HG03108 (cell line): ENCODE measurements at regions not wholly inside any gene's neighbourhood (a gene's known extent, or its start where the extent isn't known, plus 50 kb on each side); places are given as distances from the start of the nearest gene placed in this dataset.

Experiments used
- ATAC-seq: cut with Tn5 transposase; IDR thresholded peaks from one replicate; pipeline ENCODE4 v1.9.1; 2021; ENCODE audit warnings: moderate library complexity; ENCODE audit not compliant: unreplicated experiment

DNA sequence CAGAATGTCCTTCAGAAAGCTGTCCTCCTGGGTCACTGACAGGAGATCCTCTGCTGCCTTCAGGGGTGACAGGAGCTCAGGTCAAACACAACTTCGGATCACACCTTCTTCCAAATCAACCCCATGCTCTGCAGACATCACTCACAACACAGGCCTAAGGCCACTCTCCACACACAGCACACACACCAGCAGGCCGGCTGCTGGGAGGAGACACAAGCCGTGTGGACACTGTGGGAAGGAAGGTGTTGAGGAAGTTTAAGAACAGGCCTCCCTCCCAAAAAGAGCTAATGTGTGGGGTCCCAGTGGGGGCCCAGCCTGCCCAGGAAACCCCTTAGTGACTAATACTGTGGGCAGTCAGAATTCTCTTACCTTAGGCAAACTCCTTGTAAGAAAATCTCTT, 290.3 kb upstream of the ID2 start:
- ATAC-seq: no peak

DNA sequence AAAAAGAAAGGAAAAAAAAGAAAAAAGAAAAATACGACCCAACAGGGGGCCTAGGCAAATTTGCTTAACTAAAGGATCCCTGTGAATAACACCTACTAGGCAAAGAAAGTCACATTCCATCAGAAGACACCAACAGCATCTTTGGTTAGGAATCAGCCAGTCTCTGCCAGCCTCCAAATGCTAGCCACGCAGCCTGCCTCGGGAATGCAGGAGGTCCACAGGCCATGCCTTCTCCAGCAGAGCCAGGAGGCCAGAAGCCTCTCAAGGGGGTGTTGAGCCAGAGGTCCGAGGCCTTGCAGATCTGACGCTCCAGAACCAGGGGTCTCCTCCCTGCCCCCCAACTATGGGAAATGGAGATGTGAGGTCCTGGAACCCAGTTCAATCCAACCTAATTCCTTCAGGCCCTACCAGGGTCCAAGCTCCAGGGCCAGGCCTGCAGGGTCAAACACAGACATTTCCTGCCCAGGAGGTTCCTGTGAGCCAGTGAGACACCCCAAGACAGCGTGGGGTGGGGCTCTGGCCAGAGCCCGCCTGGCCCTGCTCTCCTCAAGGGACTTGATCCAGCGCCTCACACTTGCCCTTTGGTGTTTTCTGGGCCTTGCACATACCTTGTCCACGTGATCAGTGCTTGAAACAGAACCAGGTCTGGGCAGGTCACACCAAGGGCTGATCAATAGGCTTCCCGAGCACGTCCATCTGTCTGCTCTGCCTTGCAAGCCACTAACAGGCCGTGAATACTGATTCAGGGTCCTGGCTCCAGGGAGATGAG, 289.6 kb upstream of the ID2 start:
- no peak for ATAC-seq

DNA sequence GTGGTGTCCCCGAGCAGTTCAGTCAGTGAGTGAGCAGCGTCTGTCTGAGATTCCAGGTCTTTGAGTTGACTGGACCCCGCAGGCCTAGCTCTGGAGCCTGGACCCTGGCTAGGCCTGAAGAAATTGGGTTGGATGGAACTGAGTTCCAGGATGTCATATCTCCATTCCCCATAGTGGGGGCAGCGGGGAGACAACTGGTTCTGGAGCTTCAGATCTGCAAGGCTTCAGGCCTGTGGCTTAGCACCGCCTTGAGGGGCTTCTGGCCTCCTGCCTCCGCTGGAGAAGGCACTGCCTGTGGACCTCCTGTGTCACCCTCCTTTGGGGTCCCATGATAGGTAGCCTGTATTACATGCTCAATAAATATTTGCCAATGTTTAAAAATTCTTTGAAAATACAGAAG, 288.4 kb upstream of the ID2 start:
- no peak for ATAC-seq

DNA sequence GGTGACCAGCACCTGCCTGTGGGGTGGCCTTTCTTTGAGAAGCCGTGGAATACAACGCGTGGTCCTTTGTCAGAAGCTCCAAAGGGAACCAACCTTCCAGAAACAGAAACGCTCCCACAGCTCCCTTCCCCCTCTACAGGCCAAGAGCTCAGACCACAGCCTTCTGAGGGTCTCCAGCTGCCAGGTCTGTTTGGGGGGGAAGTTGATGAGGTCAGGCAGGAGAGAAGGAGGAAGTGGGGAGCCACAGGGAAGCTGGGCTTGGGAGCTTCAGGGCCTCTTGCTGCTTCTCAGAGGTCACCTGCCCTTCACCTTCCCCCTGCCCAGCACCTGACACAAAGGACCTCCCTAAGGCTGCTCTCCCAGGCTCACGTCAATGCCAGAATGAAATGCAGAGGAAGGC, 287.7 kb upstream of the ID2 start:
- no peak for ATAC-seq

DNA sequence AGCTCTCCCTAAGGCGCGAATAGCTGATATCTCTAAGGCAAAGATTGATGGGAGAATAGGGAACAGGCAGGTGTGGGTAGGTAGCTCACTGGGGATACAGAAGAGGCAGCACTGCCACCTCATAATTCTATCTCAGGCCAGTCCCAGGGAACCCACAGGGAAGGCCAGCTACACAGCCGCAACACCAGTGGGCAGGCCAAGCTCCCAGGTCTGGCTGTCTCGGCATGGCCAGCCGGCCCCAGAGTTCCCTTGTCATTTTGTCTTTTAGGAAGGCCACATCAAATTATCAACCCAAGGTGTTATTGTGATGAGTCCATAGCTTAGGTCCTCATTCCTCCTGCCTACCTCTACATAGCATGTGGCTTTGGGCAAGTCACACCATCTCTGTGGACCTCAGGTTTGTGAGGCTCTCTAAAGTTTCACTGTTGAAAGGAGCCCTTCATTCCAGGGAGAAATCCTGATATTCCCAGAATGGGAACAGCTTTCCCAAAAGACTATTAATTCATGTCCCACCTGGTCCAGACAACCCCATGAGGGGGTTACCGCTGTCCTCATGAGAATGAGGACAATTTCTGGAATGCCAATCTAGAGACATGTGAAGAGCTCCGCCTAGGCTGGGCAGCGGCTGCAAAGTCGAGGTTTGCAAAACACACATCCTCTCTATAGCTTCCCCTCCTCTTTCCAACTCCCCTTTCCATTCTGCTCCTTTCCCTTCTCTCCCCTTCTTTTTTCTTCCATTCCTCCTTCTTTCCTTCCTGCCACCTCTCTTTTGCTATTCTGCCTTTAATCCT, 287.1 kb upstream of the ID2 start:
- ATAC-seq: no peak

DNA sequence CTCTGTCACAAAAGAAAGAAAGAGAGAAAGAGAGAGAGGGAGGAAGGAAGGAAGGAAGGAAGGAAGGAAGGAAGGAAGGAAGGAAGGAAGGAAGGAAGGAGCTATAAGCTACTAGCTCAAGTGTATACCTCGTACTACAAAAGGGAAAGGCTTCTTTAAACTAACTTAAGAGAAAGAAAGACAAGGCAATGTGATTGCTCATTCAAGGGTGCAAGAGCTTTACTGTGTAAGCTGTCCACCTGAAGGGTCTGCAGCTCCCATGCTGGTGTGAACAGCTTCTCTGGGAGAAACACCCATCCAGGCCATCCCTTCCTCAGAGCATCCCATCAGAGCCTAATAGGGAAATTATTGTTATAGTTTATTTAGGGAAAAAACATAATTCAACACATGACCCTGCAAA, 286.1 kb upstream of the ID2 start:
- ATAC-seq: no peak

DNA sequence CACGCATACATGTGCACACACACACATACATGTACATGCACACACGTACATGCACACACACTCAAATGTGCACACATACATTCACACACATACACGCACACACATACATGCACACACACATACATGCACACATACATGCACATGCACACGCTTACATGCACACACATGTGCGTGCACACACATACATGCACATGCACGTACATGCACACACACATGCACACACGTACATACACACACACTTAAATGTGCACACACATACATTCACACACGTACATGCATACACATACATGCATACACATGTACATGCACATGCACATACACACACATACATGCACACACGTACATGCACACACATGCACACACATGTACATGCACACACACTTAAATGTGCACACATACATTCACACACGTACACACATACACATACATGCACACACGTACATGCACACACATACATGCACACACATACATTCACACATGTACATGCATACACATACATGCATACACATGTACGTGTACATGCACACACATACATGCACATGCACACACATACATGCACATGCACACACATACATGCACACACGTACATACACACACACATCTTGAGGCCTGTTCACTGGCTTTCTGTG, 283.7 kb upstream of the ID2 start:
- ATAC-seq: no peak

DNA sequence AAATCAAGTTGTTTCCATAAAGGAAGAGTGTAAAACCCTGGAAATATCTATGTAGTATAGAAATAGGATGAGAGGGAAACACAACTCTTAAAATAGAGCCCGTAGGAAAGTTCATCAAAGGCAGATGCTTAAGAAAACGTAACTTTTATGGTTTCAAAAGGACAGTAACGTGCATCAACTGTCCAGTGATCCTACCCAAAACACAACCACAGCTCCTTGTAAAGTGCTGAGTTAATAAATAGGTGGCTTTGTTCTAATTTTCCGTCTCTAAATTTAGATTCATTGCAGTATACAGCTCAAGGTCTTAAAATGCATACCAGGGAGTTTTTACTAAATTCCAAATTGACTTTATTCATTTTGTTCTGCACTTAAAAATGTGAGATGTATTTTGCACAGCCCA, 282.1 kb upstream of the ID2 start:
- ATAC-seq: no peak

DNA sequence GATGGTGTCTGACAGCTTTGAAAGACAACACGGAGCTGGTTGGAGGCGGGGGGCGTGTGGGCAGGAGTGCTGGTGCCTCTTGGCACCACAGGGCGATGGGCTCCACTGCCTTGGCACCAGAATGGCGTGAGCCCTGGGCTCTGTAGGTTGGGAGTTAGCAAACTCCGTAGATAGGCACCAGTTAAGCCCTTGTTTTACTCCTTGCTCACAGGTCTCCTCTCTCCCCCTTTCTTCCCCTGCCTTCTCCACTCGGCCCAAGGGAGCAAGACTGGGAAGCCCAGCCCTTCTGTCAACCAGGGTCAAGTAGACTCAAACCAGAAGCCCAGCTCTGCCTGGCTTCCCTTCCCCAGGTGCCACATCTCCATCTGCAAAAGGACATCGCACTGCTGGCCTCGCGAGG, 281.7 kb upstream of the ID2 start:
- ATAC-seq: no peak

DNA sequence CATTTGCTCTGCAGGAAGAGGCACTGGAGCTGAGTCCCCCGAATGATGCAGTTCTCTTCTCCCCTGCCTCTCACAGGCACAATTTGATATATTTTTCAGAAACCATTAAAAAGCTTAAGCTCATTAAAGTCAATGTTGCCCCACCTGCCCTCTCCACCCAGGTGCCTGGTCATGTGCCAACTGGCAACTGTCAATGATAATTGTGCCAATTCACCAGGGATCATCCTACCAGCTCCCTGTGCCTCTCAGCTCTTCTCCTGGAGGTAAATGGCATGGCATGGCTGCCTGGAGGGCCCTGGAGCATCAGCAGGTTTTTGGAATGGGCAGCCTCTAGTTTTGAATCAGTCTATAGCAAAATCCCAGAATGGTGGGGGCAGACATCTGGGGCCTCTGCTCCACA, 279.6 kb upstream of the ID2 start:
- ATAC-seq: no peak

DNA sequence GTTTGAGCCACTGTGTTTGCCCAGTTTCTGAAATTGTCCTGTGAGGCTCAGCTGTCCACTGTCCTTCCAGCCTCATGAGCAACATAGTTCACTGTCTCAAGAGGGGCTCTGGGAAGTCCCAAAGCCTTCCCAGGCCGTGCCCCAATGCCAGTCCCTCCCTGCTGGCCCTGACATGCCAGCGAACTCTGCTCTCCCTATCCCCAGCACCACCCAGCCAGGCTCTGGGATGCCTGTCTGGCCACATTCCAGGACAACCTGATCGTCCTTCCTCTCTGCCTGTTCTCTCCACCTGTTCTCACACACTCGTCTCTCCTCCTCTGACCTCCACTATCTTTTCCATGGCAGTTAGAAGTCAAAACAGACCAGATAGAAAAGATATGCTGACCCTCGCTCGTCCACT, 278.0 kb upstream of the ID2 start:
- ATAC-seq: no peak

DNA sequence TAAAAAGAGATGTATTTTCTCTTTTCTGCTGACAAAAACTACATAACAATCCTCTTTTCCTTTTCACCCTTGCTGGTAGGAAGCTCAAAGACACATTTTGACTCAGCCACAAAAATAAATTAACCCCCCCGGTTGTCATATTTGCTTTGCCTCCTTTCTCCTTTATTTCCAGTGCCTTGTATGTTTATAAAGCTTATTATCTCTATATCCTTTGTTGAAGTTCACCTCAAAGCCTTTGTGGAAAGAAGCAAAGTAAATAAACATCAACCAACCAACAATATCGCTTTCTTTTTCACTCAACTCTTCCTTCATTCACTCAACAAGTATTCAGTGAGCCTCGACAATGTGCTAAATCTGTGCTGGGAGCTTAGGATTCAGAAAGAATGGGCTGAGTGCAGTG, 276.5 kb upstream of the ID2 start:
- no peak for ATAC-seq

DNA sequence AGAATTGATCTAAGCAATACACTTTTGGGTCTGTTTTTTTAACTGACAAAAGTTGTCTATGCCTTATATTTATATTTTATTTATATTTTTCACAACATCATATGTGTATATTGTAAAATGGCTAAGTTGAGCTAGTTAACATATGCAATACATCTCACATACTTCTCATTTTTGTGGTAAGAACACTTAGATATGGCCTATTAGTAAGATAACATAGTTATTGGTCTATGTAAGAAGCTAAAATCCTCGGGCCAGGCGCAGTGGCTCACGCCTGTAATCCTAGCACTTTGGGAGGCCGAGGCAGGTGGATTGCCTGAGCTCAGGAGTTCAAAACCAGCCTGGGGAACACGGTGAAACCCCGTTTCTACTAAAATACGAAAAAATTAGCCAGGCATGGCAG, 275.6 kb upstream of the ID2 start:
- no peak for ATAC-seq

DNA sequence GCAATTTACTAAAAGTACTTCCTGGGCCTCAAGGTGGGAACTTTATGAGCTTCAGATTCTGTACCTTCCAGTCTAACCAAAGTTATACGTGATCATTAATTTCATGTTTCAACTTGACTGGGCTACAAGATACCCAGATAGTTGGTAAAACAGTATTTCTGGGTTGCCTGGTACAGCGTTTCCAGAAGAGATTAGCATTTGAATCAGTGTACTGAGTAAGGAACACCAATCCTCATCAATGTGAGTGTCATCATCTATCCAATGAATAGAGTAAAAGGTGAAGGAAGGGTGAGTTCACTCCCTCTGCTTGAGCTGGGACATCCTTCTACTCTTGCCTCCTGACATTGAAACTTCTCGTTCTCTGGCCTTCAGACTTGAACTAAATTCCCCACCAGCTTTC, 274.5 kb upstream of the ID2 start:
- no peak for ATAC-seq

DNA sequence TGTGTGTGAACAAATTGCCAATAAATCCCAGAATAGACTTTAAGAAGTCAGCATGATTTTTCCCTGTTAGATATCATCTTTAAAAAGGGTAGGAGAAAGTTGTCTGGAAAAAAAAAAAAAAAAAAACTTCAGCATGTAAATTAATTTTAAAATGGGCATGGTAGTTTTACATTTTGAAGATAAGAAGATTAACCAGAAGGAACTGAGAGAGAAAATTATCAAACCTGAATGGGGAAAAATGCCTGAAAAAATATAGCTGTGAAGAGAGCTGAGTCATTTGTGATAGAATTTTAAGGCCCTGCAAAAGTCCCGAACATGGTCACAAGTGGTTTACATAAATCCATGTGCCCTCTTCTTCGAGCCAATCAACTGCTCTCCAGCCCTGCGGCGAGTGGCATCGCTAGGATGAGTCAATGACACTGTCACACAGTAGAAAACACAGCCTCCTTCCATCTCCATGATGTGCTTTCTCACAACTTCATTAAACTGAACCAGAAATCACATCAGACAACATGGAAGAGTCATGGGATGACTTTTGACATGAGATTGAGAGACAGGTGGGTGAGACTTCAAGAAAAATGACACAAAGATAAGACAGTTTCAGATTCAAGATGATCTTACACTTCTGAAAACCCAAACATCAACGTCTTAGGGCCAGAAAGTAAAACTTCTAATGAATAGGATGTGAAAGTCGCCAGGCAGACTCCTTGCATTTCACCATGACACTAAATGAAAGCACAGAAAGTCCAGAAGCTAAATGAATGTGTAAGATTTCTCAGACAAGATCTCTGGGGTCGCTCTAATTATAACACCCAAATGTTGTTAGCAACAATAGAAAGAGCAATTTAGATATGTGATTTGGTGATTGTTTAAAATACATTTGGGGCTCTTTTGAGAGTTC, 273.0 kb upstream of the ID2 start:
- ATAC-seq: peak; percentile 87

DNA sequence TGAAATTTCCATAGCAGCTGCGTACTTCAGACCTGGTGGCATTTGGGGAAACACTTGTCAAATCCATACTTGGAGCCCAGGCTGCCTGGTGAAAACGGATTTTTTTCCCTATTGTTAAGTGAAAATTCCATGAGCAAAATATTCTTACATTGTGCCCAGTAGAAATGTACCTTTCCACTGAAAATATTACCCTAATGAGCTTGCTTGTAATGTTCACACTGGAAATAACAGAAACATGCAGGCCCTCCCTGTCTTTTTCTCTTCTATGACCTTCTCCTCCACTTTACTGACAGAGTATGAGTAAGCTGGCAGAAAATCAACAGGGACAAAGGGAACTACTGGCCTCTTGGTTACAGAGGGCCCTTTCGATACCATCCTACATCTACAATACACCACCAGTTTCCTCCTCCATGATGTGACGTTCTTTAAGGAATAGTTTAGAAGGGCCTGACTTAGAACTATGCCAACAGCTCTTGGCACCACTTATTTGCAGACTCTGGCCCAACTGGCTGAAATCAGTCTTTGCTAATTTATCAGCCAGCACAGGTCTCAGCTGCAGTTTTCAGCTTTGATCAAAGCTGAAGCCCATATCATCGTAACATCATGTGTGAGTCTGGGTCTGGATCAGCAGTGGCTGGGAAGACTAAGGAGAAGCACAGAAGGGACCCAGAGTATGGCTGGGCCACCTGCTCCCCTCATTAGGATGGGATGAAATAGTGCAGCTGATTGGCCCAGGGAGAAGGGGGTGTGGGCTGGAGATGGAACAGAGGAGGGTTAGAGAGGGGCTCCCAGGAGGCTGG, 272.2 kb upstream of the ID2 start:
- ATAC-seq: no peak

DNA sequence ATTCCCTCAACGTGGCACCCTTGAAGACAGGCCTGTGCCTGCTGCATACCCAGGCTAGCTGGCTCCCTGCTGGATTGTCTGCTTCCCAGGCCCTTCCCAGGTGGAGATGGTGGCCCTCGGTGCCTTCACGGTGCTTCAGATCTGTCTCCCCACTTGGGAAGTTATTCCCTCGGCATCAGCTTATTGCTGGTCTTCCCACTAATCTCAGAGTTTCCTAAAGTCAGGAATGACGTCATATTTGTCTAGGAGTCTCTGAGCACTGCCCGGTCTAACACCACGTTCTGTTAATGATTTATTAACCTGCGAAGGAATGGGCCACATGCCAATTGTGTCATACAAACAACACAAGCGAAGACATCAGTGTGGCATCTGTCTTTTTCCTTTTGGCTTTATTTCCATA, 269.8 kb upstream of the ID2 start:
- no peak for ATAC-seq

DNA sequence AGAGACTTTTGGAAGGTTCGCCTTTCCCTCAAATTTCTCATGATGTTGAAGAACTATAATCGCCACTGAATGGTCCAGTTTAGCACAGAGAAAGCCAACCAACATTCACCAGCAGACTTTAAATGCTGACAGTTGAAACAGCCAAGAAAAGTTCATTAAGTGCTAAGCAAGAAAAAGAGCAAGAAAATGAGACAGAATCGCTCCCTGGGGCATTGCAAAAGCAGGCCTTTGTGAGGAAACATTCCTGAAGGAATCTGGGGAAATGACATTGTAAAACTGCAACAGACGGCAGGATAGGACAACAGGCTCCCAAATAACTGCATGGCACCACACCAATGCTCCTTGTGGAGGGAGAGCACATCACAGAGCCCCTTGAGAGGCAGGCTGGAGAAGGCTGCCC, 269.3 kb upstream of the ID2 start:
- ATAC-seq: no peak

DNA sequence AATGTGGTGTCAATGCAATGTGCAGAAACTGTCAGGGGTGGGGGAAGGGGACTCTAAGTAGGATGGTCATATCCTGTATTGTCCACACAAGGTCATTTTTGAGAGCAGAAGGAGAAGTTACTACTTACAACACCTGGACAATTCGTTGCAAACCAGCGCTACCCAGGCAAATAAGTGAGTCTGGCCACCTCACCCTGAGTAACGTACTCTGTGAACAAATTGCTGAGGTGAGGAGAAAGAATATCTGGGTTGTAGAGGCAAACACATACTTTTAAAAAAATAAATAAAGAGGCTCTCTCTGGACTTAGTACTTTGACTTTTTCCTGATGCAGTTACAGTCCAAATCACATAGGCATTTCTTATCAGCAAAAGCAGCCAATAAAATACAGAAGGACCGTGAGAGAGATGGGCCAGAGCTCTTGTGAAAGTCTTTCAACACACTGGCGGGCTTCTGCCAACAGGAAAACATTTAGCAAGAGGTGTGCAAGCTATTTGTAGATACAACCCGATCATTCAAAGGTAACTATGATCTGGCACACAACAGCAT, 268.2 kb upstream of the ID2 start:
- no peak for ATAC-seq
